H9 (cell line): ENCODE measurements at regions not wholly inside any gene's neighbourhood (a gene's known extent, or its start where the extent isn't known, plus 50 kb on each side); places are given as distances from the start of the nearest gene placed in this dataset.

Experiments used
- DNase-seq: peaks from one replicate; pipeline ENCODE4 v3.0.0-alpha.2; 2017
- H2AFZ ChIP-seq: one replicate; pipeline ENCODE4 v1.6.1; 2013; ENCODE audit warnings: mild to moderate bottlenecking, low read length, control low read depth, moderate library complexity
- H2AK5ac ChIP-seq: 2 replicates; pipeline ENCODE4 v1.6.1; 2013; ENCODE audit warnings: low read length, control low read depth, mixed read lengths; ENCODE audit not compliant: insufficient read length
- H2BK120ac ChIP-seq: one replicate; pipeline ENCODE4 v1.6.1; 2013; ENCODE audit warnings: low read depth, mild to moderate bottlenecking, low read length, control low read depth, inconsistent platforms; ENCODE audit not compliant: poor library complexity, severe bottlenecking
- H2BK12ac ChIP-seq: 2 replicates; pipeline ENCODE4 v1.6.1; 2013; ENCODE audit warnings: low read length, control low read depth, mixed read lengths, low read depth; ENCODE audit not compliant: insufficient read length
- H2BK15ac ChIP-seq: 2 replicates; pipeline ENCODE4 v1.6.1; 2013; ENCODE audit warnings: low read depth, low read length, control low read depth
- H2BK20ac ChIP-seq: one replicate; pipeline ENCODE4 v1.6.1; 2013; ENCODE audit warnings: low read depth, mild to moderate bottlenecking, low read length, control low read depth, inconsistent platforms; ENCODE audit not compliant: poor library complexity, severe bottlenecking
- H2BK5ac ChIP-seq: 2 replicates; pipeline ENCODE4 v1.6.1; 2013; ENCODE audit warnings: low read length, control low read depth, mixed read lengths; ENCODE audit not compliant: insufficient read length
- H3K14ac ChIP-seq: 2 replicates; pipeline ENCODE4 v1.6.1; 2013; ENCODE audit warnings: low read length, control low read depth; ENCODE audit not compliant: insufficient read depth
- H3K18ac ChIP-seq: 2 replicates; pipeline ENCODE4 v1.6.1; 2013; ENCODE audit warnings: low read depth, mild to moderate bottlenecking, mixed read lengths, low read length, control low read depth; ENCODE audit not compliant: insufficient read length
- H3K23ac ChIP-seq: 2 replicates; pipeline ENCODE4 v1.6.1; 2013; ENCODE audit warnings: low read length, control low read depth, mixed read lengths, low read depth; ENCODE audit not compliant: insufficient read length
- H3K23me2 ChIP-seq: 2 replicates; pipeline ENCODE4 v1.6.1; 2013; ENCODE audit warnings: low read depth, mild to moderate bottlenecking, mixed read lengths, low read length, control low read depth; ENCODE audit not compliant: insufficient read length, poor library complexity, severe bottlenecking
- H3K27ac ChIP-seq: 2 replicates; pipeline ENCODE4 v1.5.1; 2013; ENCODE audit warnings: low read length, control low read depth, mixed read lengths, low read depth; ENCODE audit not compliant: insufficient read length
- H3K27me3 ChIP-seq: 2 replicates; pipeline ENCODE4 v1.6.1; 2013; ENCODE audit warnings: low read length, control low read depth, inconsistent platforms; ENCODE audit not compliant: insufficient read depth
- H3K4ac ChIP-seq: 2 replicates; pipeline ENCODE4 v1.6.1; 2013; ENCODE audit warnings: low read depth, mild to moderate bottlenecking, control low read depth, inconsistent platforms, low read length, moderate library complexity
- H3K4me1 ChIP-seq: 2 replicates; pipeline ENCODE4 v1.6.1; 2013; ENCODE audit warnings: low read length, control low read depth, inconsistent platforms; ENCODE audit not compliant: insufficient read depth
- H3K4me2 ChIP-seq: 2 replicates; pipeline ENCODE4 v1.6.1; 2013; ENCODE audit warnings: low read length, control low read depth, mixed read lengths; ENCODE audit not compliant: insufficient read length, insufficient read depth
- H3K56ac ChIP-seq: 2 replicates; pipeline ENCODE4 v1.6.1; 2013; ENCODE audit warnings: low read depth, mild to moderate bottlenecking, mixed read lengths, low read length, control low read depth; ENCODE audit not compliant: insufficient read length
- H3K79me1 ChIP-seq: 2 replicates; pipeline ENCODE4 v1.6.1; 2013; ENCODE audit warnings: low read depth, mild to moderate bottlenecking, moderate library complexity, low read length, control low read depth, inconsistent platforms; ENCODE audit not compliant: insufficient read depth, poor library complexity, severe bottlenecking
- H3K79me2 ChIP-seq: 2 replicates; pipeline ENCODE4 v1.6.1; 2013; ENCODE audit warnings: low read length, control low read depth, inconsistent platforms; ENCODE audit not compliant: insufficient read depth
- H3K9ac ChIP-seq: 2 replicates; pipeline ENCODE4 v1.6.1; 2013; ENCODE audit warnings: low read length, control low read depth, mixed read lengths; ENCODE audit not compliant: insufficient read length; ENCODE audit errors: extremely low read depth
- H3K9me3 ChIP-seq: one replicate; pipeline ENCODE4 v1.6.1; 2013; ENCODE audit warnings: low read depth, low read length, inconsistent platforms; ENCODE audit not compliant: control insufficient read depth
- H3T11ph ChIP-seq: one replicate; pipeline ENCODE4 v1.6.1; 2013; ENCODE audit warnings: mild to moderate bottlenecking, low read length, control low read depth, inconsistent platforms
- H4K20me1 ChIP-seq: one replicate; pipeline ENCODE4 v1.6.1; 2013; ENCODE audit not compliant: control insufficient read depth, insufficient read length, insufficient read depth
- H4K5ac ChIP-seq: 2 replicates; pipeline ENCODE4 v1.6.1; 2013; ENCODE audit warnings: low read depth, mild to moderate bottlenecking, mixed read lengths, low read length, control low read depth; ENCODE audit not compliant: insufficient read length
- H4K8ac ChIP-seq: replicated peaks from 2 replicates; pipeline ENCODE4 v1.6.1; 2013; ENCODE audit warnings: low read length, control low read depth, mixed read lengths, low read depth; ENCODE audit not compliant: insufficient read length
- H4K91ac ChIP-seq: 2 replicates; pipeline ENCODE4 v1.6.1; 2013; ENCODE audit warnings: low read depth, mild to moderate bottlenecking, moderate library complexity, mixed read lengths, low read length, control low read depth; ENCODE audit not compliant: insufficient read length
- H3K27ac Mint-ChIP-seq, 3 experiments: 2 replicates in 2 of 3; 3 replicates in 1 of 3; pipeline ENCODE4 v1.8.0; 2020 to 2021; ENCODE audit warnings: mixed read lengths in 3 of 3, mild to moderate bottlenecking in 1 of 3, moderate library complexity in 1 of 3
- H3K27me3 Mint-ChIP-seq: 2 replicates; pipeline ENCODE4 v1.8.0; 2021; ENCODE audit warnings: low read depth, mild to moderate bottlenecking, moderate library complexity, mixed read lengths
- H3K36me3 Mint-ChIP-seq, 3 experiments: 2 replicates in 2 of 3; 3 replicates in 1 of 3; pipeline ENCODE4 v1.8.0; 2020 to 2021; ENCODE audit warnings: low read depth in 3 of 3, mixed read lengths in 3 of 3; ENCODE audit not compliant: insufficient read depth in 1 of 3
- H3K4me1 Mint-ChIP-seq, 2 experiments: 2 replicates each; pipeline ENCODE4 v1.8.0; 2020; ENCODE audit warnings: mixed read lengths in 2 of 2
- H3K4me3 Mint-ChIP-seq, 2 experiments: 2 replicates in 1 of 2; 3 replicates in 1 of 2; pipeline ENCODE4 v1.8.0; 2020 to 2021; ENCODE audit warnings: mild to moderate bottlenecking in 2 of 2, mixed read lengths in 2 of 2, moderate library complexity in 1 of 2
- H3K9me3 Mint-ChIP-seq, 2 experiments: 2 replicates in 1 of 2; 3 replicates in 1 of 2; pipeline ENCODE4 v1.8.0; 2020; ENCODE audit warnings: mild to moderate bottlenecking in 2 of 2, mixed read lengths in 2 of 2, moderate library complexity in 1 of 2
- CTCF ChIP-seq: fragments of 200-600 bp; sonication (generic); conservative IDR thresholded peaks from 3 replicates; pipeline ENCODE4 v1.8.0; 2021; ENCODE audit warnings: antibody characterized with exemption, mild to moderate bottlenecking
- WGBS: extraction: QIAGEN DNeasy Blood & Tissue Kit; methylation state at CpG from one replicate; pipeline ENCODE4 v1.1.7; 2013; ENCODE audit warnings: missing lambda C conversion rate, low lambda C conversion rate, mixed read lengths; ENCODE audit not compliant: insufficient read length; ENCODE audit errors: extremely low coverage; 5-methylcytosine and 5-hydroxymethylcytosine counted together

GRCh38 chr14:65803885-65804284 is 391.4 kb downstream of the FUT8 start:
- H3K9me3 Mint-ChIP-seq: no peaks in the 10 kb centered on the region
- Histone ChIP-seq H2BK120ac (no peak overlapping the region), H3K23me2 (no peaks in the 10 kb centered on the region), H3K9me3 (peaks cover 21% of the 10 kb centered on the region), H3K18ac (no peak overlapping the region), H3K23ac (no peak overlapping the region), H2BK12ac (no peak overlapping the region), H3K4ac (no peak overlapping the region), H3K4me2 (no peak overlapping the region), H3K79me2 (no peaks in the 10 kb centered on the region), H3K4me1 (no peaks in the 10 kb centered on the region), H4K5ac (no peak overlapping the region), H2BK15ac (no peak overlapping the region), H2BK5ac (no peak overlapping the region), H3K79me1 (no peaks in the 10 kb centered on the region), H3K9ac (no peak overlapping the region), H4K20me1 (no peaks in the 10 kb centered on the region), H2BK20ac (no peak overlapping the region), H4K8ac (no peak overlapping the region), H4K91ac (no peak overlapping the region), H2AK5ac (no peak overlapping the region), H3K56ac (no peak overlapping the region), H3K27ac (no peak overlapping the region), H2AFZ (no peak overlapping the region), H3K27me3 (no peaks in the 10 kb centered on the region), H3T11ph (no peak overlapping the region), H3K14ac (no peak overlapping the region)
- H3K27me3 Mint-ChIP-seq: peaks cover 3% of the 10 kb centered on the region
- H3K4me3 Mint-ChIP-seq: no peak overlapping the region
- H3K4me1 Mint-ChIP-seq: no peaks in the 10 kb centered on the region
- no peak for DNase-seq
- H3K27ac Mint-ChIP-seq: no peak overlapping the region
- H3K36me3 Mint-ChIP-seq: no peaks in the 10 kb centered on the region
- WGBS: no CpG with 5 or more reads among the region's 6 CpGs
- TF ChIP-seq CTCF: no peak
